Astrocyte (in vitro differentiated cells and primary cell): ENCODE measurements at regions not wholly inside any gene's neighbourhood (a gene's known extent, or its start where the extent isn't known, plus 50 kb on each side); places are given as distances from the start of the nearest gene placed in this dataset.

Experiments
- DNase-seq: peaks from one replicate; pipeline ENCODE4 v3.0.0-alpha.2; 2010; ENCODE audit warnings: low read depth
- FAIRE-seq: peaks from 2 replicates; lab custom pipeline; 2011; peaks lifted over from hg19 to GRCh38; lab: Jason Lieb, UNC
- H2AFZ ChIP-seq: 2 replicates; pipeline ENCODE4 v1.6.0; 2012; ENCODE audit warnings: low read depth, low read length, inconsistent platforms
- H3K27ac ChIP-seq: 2 replicates; pipeline ENCODE4 v1.5.1; 2011; ENCODE audit warnings: low read depth, low read length, inconsistent platforms
- H3K27me3 ChIP-seq: 2 replicates; pipeline ENCODE4 v1.6.0; 2011; ENCODE audit warnings: low read length, inconsistent platforms; ENCODE audit not compliant: insufficient read depth
- H3K36me3 ChIP-seq: 2 replicates; pipeline ENCODE4 v1.5.1; 2011; ENCODE audit warnings: low read length, inconsistent platforms; ENCODE audit not compliant: insufficient read depth
- H3K4me1 ChIP-seq: 2 replicates; pipeline ENCODE4 v1.5.1; 2011; ENCODE audit warnings: low read length, inconsistent platforms; ENCODE audit not compliant: insufficient read depth
- H3K4me2 ChIP-seq: 2 replicates; pipeline ENCODE4 v1.6.0; 2012; ENCODE audit warnings: low read length, inconsistent platforms
- H3K4me3 ChIP-seq: 2 replicates; pipeline ENCODE4 v1.5.1; 2011; ENCODE audit warnings: low read depth, mild to moderate bottlenecking, low read length, inconsistent platforms; ENCODE audit not compliant: insufficient read depth
- H3K79me2 ChIP-seq: 2 replicates; pipeline ENCODE4 v1.6.0; 2012; ENCODE audit warnings: mild to moderate bottlenecking, low read length, inconsistent platforms; ENCODE audit not compliant: insufficient read depth
- H3K9ac ChIP-seq: 2 replicates; pipeline ENCODE4 v1.6.0; 2012; ENCODE audit warnings: mild to moderate bottlenecking, low read length, inconsistent platforms
- H3K9me3 ChIP-seq: 2 replicates; pipeline ENCODE4 v1.5.1; 2012; ENCODE audit warnings: low read depth, mild to moderate bottlenecking, low read length, inconsistent platforms; ENCODE audit not compliant: insufficient read depth
- H4K20me1 ChIP-seq: 2 replicates; pipeline ENCODE4 v1.6.0; 2012; ENCODE audit warnings: low read length, inconsistent platforms; ENCODE audit not compliant: insufficient read depth
- H3K27ac Mint-ChIP-seq: one replicate; pipeline ENCODE4 v1.8.0; 2021; ENCODE audit warnings: mild to moderate bottlenecking, mixed read lengths; ENCODE audit not compliant: unreplicated experiment
- H3K27me3 Mint-ChIP-seq: one replicate; pipeline ENCODE4 v1.8.0; 2021; ENCODE audit warnings: low read depth, mixed read lengths; ENCODE audit not compliant: unreplicated experiment
- H3K36me3 Mint-ChIP-seq: one replicate; pipeline ENCODE4 v1.8.0; 2021; ENCODE audit warnings: low read depth, mixed read lengths; ENCODE audit not compliant: unreplicated experiment
- H3K4me1 Mint-ChIP-seq: one replicate; pipeline ENCODE4 v1.8.0; 2021; ENCODE audit warnings: low read depth, mixed read lengths; ENCODE audit not compliant: unreplicated experiment
- H3K4me3 Mint-ChIP-seq: one replicate; pipeline ENCODE4 v1.8.0; 2021; ENCODE audit warnings: mild to moderate bottlenecking, moderate library complexity, mixed read lengths; ENCODE audit not compliant: unreplicated experiment
- H3K9me3 Mint-ChIP-seq: one replicate; pipeline ENCODE4 v1.8.0; 2021; ENCODE audit warnings: mild to moderate bottlenecking, mixed read lengths; ENCODE audit not compliant: unreplicated experiment
- CTCF ChIP-seq: IDR thresholded peaks from 2 replicates; pipeline ENCODE4 v1.5.1; 2011; ENCODE audit warnings: low read depth, mild to moderate bottlenecking, inconsistent platforms, low read length, moderate library complexity; ENCODE audit not compliant: insufficient read depth
- EZH2 ChIP-seq: IDR thresholded peaks from 2 replicates; pipeline ENCODE4 v1.6.1; 2012; ENCODE audit warnings: mild to moderate bottlenecking, low read length, inconsistent platforms; ENCODE audit not compliant: insufficient read depth

- H3K36me3 ChIP-seq: no peaks in the 10 kb centered on the region
- Mint-ChIP-seq H3K36me3 (no peaks in the 10 kb centered on the region), H3K27ac (no peak overlapping the region), H3K27me3 (no peaks in the 10 kb centered on the region), H3K9me3 (no peaks in the 10 kb centered on the region), H3K4me1 (no peaks in the 10 kb centered on the region), H3K4me3 (no peak overlapping the region)
- no peaks in the 10 kb centered on the region for H3K4me1 ChIP-seq
- no peak overlapping the region for H3K9ac ChIP-seq
- FAIRE-seq (no peak), DNase-seq (no peak)
- H3K79me2 ChIP-seq: no peaks in the 10 kb centered on the region
- no peak overlapping the region for H3K4me2 ChIP-seq
- H3K4me3 ChIP-seq: no peak overlapping the region
- H3K27ac ChIP-seq: no peak overlapping the region
- no peaks in the 10 kb centered on the region for H4K20me1 ChIP-seq
- H3K9me3 ChIP-seq: no peaks in the 10 kb centered on the region
- no peaks in the 10 kb centered on the region for H3K27me3 ChIP-seq
- no peak overlapping the region for H2AFZ ChIP-seq
- no peak for TF ChIP-seq EZH2
Measured at GRCh38 chr4:81667539-81667938, 195.8 kb upstream of the RASGEF1B start.

GRCh38 chr4:81666491-81666890 lies 194.8 kb upstream of the RASGEF1B start:
- H3K36me3 Mint-ChIP-seq: no peaks in the 10 kb centered on the region
- FAIRE-seq: no peak

GRCh38 chr4:81665649-81666048 lies 193.9 kb upstream of the RASGEF1B start:
- Histone ChIP-seq H3K4me3 (no peak overlapping the region), H3K4me2 (no peak overlapping the region), H3K27me3 (no peaks in the 10 kb centered on the region), H3K9ac (no peak overlapping the region), H3K27ac (no peak overlapping the region), H3K79me2 (no peaks in the 10 kb centered on the region), H3K9me3 (no peaks in the 10 kb centered on the region), H4K20me1 (no peaks in the 10 kb centered on the region), H2AFZ (no peak overlapping the region), H3K4me1 (no peaks in the 10 kb centered on the region), H3K36me3 (no peaks in the 10 kb centered on the region)
- FAIRE-seq: no peak
- Mint-ChIP-seq H3K27ac (no peak overlapping the region), H3K4me1 (no peaks in the 10 kb centered on the region), H3K9me3 (peaks cover 2% of the 10 kb centered on the region), H3K36me3 (no peaks in the 10 kb centered on the region), H3K27me3 (no peaks in the 10 kb centered on the region), H3K4me3 (no peak overlapping the region)
- no peak for TF ChIP-seq EZH2
- no peak for TF ChIP-seq CTCF
- DNase-seq: no peak

More at GRCh38 chr4:81666491-81666890, 194.8 kb upstream of the RASGEF1B start:
- Mint-ChIP-seq H3K27me3 (no peaks in the 10 kb centered on the region), H3K27ac (no peak overlapping the region), H3K4me1 (no peaks in the 10 kb centered on the region), H3K9me3 (peaks cover under 1% of the 10 kb centered on the region), H3K4me3 (no peak overlapping the region)
- Histone ChIP-seq H3K36me3 (no peaks in the 10 kb centered on the region), H3K4me2 (no peak overlapping the region), H3K4me3 (no peak overlapping the region), H3K79me2 (no peaks in the 10 kb centered on the region), H3K27me3 (no peaks in the 10 kb centered on the region), H4K20me1 (no peaks in the 10 kb centered on the region), H3K9ac (no peak overlapping the region), H3K27ac (no peak overlapping the region), H3K9me3 (no peaks in the 10 kb centered on the region), H2AFZ (no peak overlapping the region), H3K4me1 (no peaks in the 10 kb centered on the region)
- TF ChIP-seq EZH2: no peak
- TF ChIP-seq CTCF: no peak
- no peak for DNase-seq
